Gastrocnemius medialis (tissue), 4 donors: ENCODE measurements at regions not wholly inside any gene's neighbourhood (a gene's known extent, or its start where the extent isn't known, plus 50 kb on each side); places are given as distances from the start of the nearest gene placed in this dataset.

ENCODE experiments used
- ATAC-seq, 2 donors: fragments of 150-250 bp; one replicate each; pipeline ENCODE4 v1.9.1; 2016
- DNase-seq, 2 donors: peaks; one replicate each; pipeline ENCODE4 v3.0.0-alpha.2; 2019
- H3K27ac ChIP-seq, 4 donors: fragments of 200-600 bp; sonication (generic); 1 replicate in 1 of 4; 2 replicates in 3 of 4; pipeline ENCODE4 v1.5.1; 2016 to 2018; ENCODE audit warnings: mild to moderate bottlenecking in 2 of 4, moderate library complexity in 1 of 4
- H3K27me3 ChIP-seq, 3 donors: fragments of 200-600 bp; sonication (generic) in 2 of 3; 1 replicate in 1 of 3; 2 replicates in 2 of 3; pipeline versions ENCODE4 v1.5.1 to v1.6.0; 2016 to 2019; ENCODE audit warnings: mild to moderate bottlenecking in 1 of 3, moderate library complexity in 1 of 3
- H3K36me3 ChIP-seq, 2 donors: fragments of 200-600 bp; sonication (generic) in 1 of 2; one replicate each; pipeline ENCODE4 v1.5.1; 2017 to 2018
- H3K4me1 ChIP-seq, 2 donors: fragments of 200-600 bp; sonication (generic) in 1 of 2; one replicate each; pipeline ENCODE4 v1.5.1; 2016 to 2017; ENCODE audit warnings: mild to moderate bottlenecking in 2 of 2
- H3K4me3 ChIP-seq, 4 donors: fragments of 200-600 bp; sonication (generic) in 3 of 4; 1 replicate in 1 of 4; 2 replicates in 3 of 4; pipeline ENCODE4 v1.5.1; 2016 to 2019; ENCODE audit warnings: mild to moderate bottlenecking in 2 of 4
- H3K9me3 ChIP-seq, 3 donors: fragments of 200-600 bp; sonication (generic) in 2 of 3; 1 replicate in 1 of 3; 2 replicates in 2 of 3; pipeline ENCODE4 v1.5.1; 2016 to 2019
- CTCF ChIP-seq, 5 experiments: fragments of 450-650 bp in 3 of 5; fragments of 200-600 bp in 2 of 5; sonication (generic) in 2 of 5; IDR thresholded peaks in 4 of 5; conservative IDR thresholded peaks in 1 of 5; 1 replicate in 4 of 5; 2 replicates in 1 of 5; pipeline ENCODE4 v1.5.1; 2016 to 2019; ENCODE audit warnings: antibody characterized with exemption in 5 of 5, mild to moderate bottlenecking in 3 of 5, moderate library complexity in 3 of 5
- POLR2A ChIP-seq, 2 donors: fragments of 450-650 bp; IDR thresholded peaks; one replicate each; pipeline ENCODE4 v1.6.1; 2017; ENCODE audit warnings: antibody characterized with exemption in 2 of 2, mild to moderate bottlenecking in 2 of 2, moderate library complexity in 2 of 2
- in situ Hi-C, 4 donors: fragments of 200-750 bp; cut with MboI; loops; one replicate each; pipeline versions ENCODE4 v1.15.0 to v1.8.0; 2017; ENCODE audit warnings: low sequenced_read_pairs in 4 of 4
- intact Hi-C: fragments of 100-400 bp; cut with DNase I; formaldehyde crosslinking; loops from one replicate; pipeline ENCODE4 v1.15.1; 2023; ENCODE audit warnings: low total_unique reads

GRCh38 chr20:22942742-22943141 lies 92.4 kb upstream of the SSTR4 start:
- Histone ChIP-seq H3K4me3 (no peak overlapping the region), H3K27ac (no peak overlapping the region), H3K4me1 (no peaks in the 10 kb centered on the region), H3K36me3 (no peaks in the 10 kb centered on the region), H3K27me3 (no peaks in the 10 kb centered on the region), H3K9me3 (no peaks in the 10 kb centered on the region)
- no peak for DNase-seq
- no peak for TF ChIP-seq CTCF (IDR thresholded peaks at IDR 0.05 in 4 of 5, conservative IDR thresholded peaks at IDR 0.05 in 1 of 5)
- TF ChIP-seq POLR2A (IDR thresholded peaks at IDR 0.05): no peak
- in situ Hi-C loops: no loop called here
- no peak for ATAC-seq
- intact Hi-C loops: loop anchor here (10.0 kb wide), 1 partner anchor 62 kb away; no protein-coding TSS in a partner anchor

- Histone ChIP-seq H3K27ac (no peak overlapping the region), H3K9me3 (no peaks in the 10 kb centered on the region), H3K36me3 (no peaks in the 10 kb centered on the region), H3K27me3 (no peaks in the 10 kb centered on the region), H3K4me1 (no peaks in the 10 kb centered on the region), H3K4me3 (no peak overlapping the region)
- TF ChIP-seq CTCF (IDR thresholded peaks at IDR 0.05 in 4 of 5, conservative IDR thresholded peaks at IDR 0.05 in 1 of 5): no peak
- no peak for TF ChIP-seq POLR2A (IDR thresholded peaks at IDR 0.05)
- intact Hi-C loops: loop anchor here (10.0 kb wide), 1 partner anchor 61 kb away; no protein-coding TSS in a partner anchor
- DNase-seq (no peak), ATAC-seq (no peak)
- in situ Hi-C loops: no loop called here
These were observed 91.0 kb upstream of the SSTR4 start for GRCh38 chr20:22944062-22944461.

- no peaks in the 10 kb centered on the region for H3K27me3 ChIP-seq
- TF ChIP-seq CTCF (IDR thresholded peaks at IDR 0.05 in 4 of 5, conservative IDR thresholded peaks at IDR 0.05 in 1 of 5) (no peak), POLR2A (IDR thresholded peaks at IDR 0.05) (no peak)
- no peak overlapping the region for H3K4me3 ChIP-seq
- ATAC-seq (no peak), DNase-seq (no peak)
- intact Hi-C loops (loop anchor here (10.0 kb wide), 1 partner anchor 60 kb away; no protein-coding TSS in a partner anchor), in situ Hi-C loops (no loop called here)
- no peak overlapping the region for H3K27ac ChIP-seq
- no peaks in the 10 kb centered on the region for H3K36me3 ChIP-seq
- no peaks in the 10 kb centered on the region for H3K4me1 ChIP-seq
- no peaks in the 10 kb centered on the region for H3K9me3 ChIP-seq
These were observed 90.2 kb upstream of the SSTR4 start for GRCh38 chr20:22944936-22945335.

GRCh38 chr20:22946596-22946995 lies 88.5 kb upstream of the SSTR4 start:
- no peak for DNase-seq
- no peaks in the 10 kb centered on the region for H3K36me3 ChIP-seq
- intact Hi-C loops: loop anchor here (10.0 kb wide), 1 partner anchor 58 kb away; no protein-coding TSS in a partner anchor
- no peak for ATAC-seq
- TF ChIP-seq POLR2A (IDR thresholded peaks at IDR 0.05) (no peak), CTCF (IDR thresholded peaks at IDR 0.05 in 4 of 5, conservative IDR thresholded peaks at IDR 0.05 in 1 of 5) (no peak)
- no peaks in the 10 kb centered on the region for H3K9me3 ChIP-seq
- no peaks in the 10 kb centered on the region for H3K27me3 ChIP-seq
- no peak overlapping the region for H3K27ac ChIP-seq
- in situ Hi-C loops: no loop called here
- no peaks in the 10 kb centered on the region for H3K4me1 ChIP-seq
- no peak overlapping the region for H3K4me3 ChIP-seq
